ENCODE measurements at regions not wholly inside any gene's neighbourhood (a gene's known extent, or its start where the extent isn't known, plus 50 kb on each side); places are given as distances from the start of the nearest gene placed in this dataset.

DNA sequence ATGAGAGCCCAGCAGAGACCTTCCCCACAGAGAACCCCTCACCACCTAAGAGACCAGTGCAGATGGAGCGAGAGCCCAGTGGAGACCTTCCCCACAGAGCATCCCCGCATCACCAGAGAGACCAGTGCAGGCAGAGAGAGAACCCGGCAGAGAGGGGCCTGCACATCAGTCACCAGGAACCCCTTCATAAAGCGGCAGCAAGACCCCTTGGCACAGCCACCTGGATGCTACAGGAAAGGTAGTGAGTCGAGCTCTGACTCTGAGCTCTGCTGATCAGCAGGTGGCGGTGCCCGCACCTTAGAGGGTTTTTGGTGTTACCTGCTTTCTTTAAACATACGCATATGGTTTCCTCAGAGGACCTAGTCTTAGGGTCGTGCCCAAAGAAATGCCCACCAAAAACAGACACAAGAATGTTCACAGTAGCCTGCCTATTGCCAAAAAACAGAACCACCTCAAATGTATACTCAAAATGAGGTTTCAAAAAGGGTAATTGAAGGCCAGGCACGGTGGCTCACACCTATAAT, 678.7 kb downstream of the BRD1 start:
- Mint-ChIP-seq H3K9me3 (no peaks in the 10 kb centered on the region), H3K4me1 (no peaks in the 10 kb centered on the region), H3K36me3 (no peaks in the 10 kb centered on the region), H3K27me3 (peaks cover 3 to 38% (median 12%) of the 10 kb centered on the region in 5 donors), H3K27ac (no peak overlapping the region), H3K4me3 (no peak overlapping the region)
- POLR2A ChIA-PET, result no interaction called here
- no peak for ATAC-seq
- DNase-seq, result no peak

DNA sequence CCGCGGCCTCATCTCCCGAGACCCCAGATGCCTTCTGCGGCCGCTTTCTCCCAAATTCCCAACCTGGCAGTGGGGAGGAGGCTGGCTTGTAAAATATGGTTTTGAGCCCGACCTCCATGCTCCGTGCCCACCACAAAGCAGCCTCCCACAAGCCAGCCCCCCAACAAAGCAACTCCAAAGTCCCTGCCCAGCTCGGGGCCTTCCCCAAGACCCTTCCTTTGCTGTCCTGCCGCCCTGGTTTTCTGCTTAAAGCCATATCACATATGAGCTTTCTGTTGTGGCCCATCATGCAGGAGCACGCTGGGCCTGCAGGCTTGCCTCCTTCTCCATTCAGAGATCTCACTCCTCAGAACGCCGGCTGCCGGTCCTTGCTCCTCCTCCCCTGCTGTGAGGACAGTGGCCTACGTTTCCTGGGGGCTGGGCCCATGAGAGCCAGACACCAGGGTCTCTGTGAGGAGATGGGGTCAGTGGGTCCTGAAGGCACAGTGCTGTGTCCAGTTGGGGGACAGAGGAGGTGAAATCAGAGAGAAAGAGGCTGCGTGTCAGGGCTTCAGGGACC, 680.0 kb downstream of the BRD1 start:
- POLR2A ChIA-PET, result no interaction called here
- DNase-seq (no peak), ATAC-seq (no peak)
- Mint-ChIP-seq H3K9me3 (no peaks in the 10 kb centered on the region), H3K4me1 (no peaks in the 10 kb centered on the region), H3K27me3 (peaks cover 3 to 38% (median 12%) of the 10 kb centered on the region in 5 donors), H3K27ac (peak overlapping the region in 1 of 10 donors; percentile 25), H3K36me3 (no peaks in the 10 kb centered on the region), H3K4me3 (no peak overlapping the region)

DNA sequence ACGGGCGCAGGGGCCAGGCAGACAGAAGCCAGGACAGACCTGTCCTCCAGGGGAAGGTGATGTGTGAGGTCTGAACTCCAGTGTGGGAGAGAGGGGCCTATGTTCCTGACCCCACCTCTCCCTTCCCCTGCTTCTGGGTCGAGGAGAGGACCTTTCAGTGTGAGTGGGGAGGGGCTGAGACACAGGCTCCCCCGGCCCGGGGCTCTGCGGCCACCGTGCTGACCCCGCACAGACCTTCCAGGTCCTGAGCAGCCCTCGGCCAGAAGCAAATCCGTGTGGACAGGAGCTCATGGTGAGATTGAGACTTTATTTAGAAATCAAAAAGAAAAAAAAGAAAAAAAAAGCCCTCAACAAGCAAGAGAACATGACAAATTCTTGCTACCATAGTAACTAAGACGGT, 680.5 kb downstream of the BRD1 start:
- no peak overlapping the region for H3K27ac Mint-ChIP-seq
- peaks cover 3 to 38% (median 12%) of the 10 kb centered on the region in 5 donors for H3K27me3 Mint-ChIP-seq
- POLR2A ChIA-PET, result no interaction called here
- no peak for ATAC-seq
- no peaks in the 10 kb centered on the region for H3K36me3 Mint-ChIP-seq
- H3K4me1 Mint-ChIP-seq, result no peaks in the 10 kb centered on the region
- DNase-seq, result no peak
- H3K9me3 Mint-ChIP-seq, result no peaks in the 10 kb centered on the region
- H3K4me3 Mint-ChIP-seq, result no peak overlapping the region

DNA sequence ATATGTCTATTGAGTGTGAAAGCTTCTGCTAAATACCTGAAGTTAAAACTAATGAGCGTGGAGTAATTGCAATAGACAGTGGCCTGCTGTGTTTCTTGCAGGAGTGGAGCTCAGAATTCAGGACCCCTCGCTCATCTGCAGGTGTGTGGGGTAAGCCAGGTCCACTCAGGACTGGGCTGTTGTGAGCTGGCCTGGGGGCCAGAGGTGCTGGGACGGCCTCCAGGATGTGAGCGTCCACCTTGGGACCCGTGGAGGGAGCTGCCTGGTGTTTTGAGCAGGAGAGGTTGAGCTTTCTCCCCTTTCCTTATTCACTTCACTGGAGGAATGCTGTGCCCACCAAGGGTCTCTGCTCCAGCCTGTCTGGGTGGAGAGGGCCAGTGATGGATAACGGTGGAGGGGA, 681.2 kb downstream of the BRD1 start:
- Mint-ChIP-seq H3K9me3 (no peaks in the 10 kb centered on the region), H3K4me3 (no peak overlapping the region), H3K27ac (no peak overlapping the region), H3K27me3 (peaks cover 3 to 44% (median 18%) of the 10 kb centered on the region in 5 donors), H3K36me3 (no peaks in the 10 kb centered on the region), H3K4me1 (no peaks in the 10 kb centered on the region)
- ATAC-seq, result no peak
- no peak for DNase-seq
- POLR2A ChIA-PET, result no interaction called here

DNA sequence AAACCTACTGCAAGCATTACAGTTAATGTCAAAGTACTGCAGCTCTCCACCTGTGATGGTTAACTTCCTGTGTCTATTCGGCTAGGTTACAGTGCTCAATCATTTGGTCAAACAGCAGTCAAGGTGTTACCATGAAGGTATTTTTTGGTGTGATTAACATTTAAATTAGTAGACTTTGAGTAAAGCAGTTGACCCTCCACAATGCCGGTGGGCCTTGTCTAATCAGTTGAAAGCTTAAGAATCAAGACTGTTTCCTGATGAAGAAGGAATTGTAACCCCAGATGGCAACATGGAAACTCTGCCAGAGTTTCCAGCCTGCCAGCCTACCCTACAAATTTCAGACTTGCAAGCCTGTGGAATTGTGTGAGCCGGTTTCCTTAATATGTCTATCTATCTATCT, 683.9 kb downstream of the BRD1 start:
- POLR2A ChIA-PET, result no interaction called here
- H3K27ac Mint-ChIP-seq, result no peak overlapping the region
- H3K4me3 Mint-ChIP-seq, result no peak overlapping the region
- H3K27me3 Mint-ChIP-seq, result peaks cover 5 to 44% (median 33%) of the 10 kb centered on the region in 5 donors
- DNase-seq, result no peak
- no peaks in the 10 kb centered on the region for H3K9me3 Mint-ChIP-seq
- no peaks in the 10 kb centered on the region for H3K36me3 Mint-ChIP-seq
- no peak for ATAC-seq
- peaks cover 0 to under 1% (median 0%) of the 10 kb centered on the region in 4 donors for H3K4me1 Mint-ChIP-seq

DNA sequence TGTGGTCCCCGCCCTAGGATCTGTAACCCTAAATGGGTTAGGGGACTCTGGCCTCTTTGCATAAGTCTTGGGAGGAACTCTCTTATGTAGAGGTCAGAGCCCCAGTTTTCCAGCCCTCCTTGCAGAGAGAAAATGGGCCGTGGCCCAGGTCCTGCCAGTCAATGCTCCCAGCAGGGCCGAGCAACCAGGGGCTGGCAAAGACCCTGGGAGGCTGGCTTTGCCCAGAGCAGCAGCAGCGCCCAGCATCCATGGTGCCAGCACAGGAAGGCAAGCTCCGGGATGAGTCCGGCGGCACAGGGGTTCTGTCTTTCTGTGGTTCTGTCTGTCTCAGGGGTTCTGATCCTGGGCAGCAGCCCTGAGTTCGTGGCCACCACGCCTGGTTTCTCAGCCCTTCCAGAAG, 684.8 kb downstream of the BRD1 start:
- H3K9me3 Mint-ChIP-seq, result no peaks in the 10 kb centered on the region
- H3K4me1 Mint-ChIP-seq, result peaks cover 0 to 5% (median 0%) of the 10 kb centered on the region in 4 donors
- POLR2A ChIA-PET, result no interaction called here
- no peak for ATAC-seq
- no peak for DNase-seq
- peaks cover 9 to 44% (median 33%) of the 10 kb centered on the region in 5 donors for H3K27me3 Mint-ChIP-seq
- no peak overlapping the region for H3K4me3 Mint-ChIP-seq
- no peak overlapping the region for H3K27ac Mint-ChIP-seq
- H3K36me3 Mint-ChIP-seq, result no peaks in the 10 kb centered on the region

DNA sequence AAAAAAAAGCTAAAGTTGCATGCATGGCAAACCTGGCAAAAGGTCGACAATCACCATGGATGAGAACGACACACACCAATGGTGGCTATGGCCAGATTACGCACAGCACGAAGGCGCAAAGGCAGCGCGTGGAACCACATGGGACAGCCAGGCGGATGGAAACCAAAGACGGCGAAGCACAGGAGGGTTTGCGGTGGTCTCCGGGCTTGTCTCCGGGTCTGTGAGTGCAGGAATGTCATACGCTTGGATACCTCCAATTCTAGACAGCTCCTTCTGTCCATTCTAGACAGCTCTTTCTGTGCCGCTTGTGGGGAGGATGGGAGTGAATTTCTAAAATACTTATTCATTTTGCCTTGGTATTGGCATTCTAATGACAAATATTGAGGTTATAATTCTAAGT, 685.4 kb downstream of the BRD1 start:
- POLR2A ChIA-PET, result no interaction called here

DNA sequence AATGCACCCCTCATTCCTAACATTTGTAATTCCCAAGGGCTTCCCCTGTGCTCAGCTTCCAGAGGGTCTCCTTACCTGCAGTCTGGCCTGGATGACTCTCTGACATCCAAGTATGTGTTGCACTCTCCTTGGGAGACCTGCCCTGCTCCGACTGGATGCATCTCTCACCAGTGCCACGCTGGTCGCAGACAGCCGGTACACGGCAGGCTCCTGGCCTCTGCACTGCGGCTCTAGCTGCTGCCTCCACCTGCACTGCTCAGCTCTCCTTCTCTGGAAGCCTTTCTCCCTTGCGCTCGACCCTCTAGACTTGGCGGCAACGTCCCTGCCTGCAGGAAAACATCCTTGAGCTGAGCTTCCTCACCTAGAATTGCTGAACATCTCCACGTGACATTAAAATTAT, 685.9 kb downstream of the BRD1 start:
- DNase-seq, result no peak
- no peak for ATAC-seq
- H3K9me3 Mint-ChIP-seq, result no peaks in the 10 kb centered on the region
- H3K36me3 Mint-ChIP-seq, result no peaks in the 10 kb centered on the region
- POLR2A ChIA-PET, result no interaction called here
- H3K4me3 Mint-ChIP-seq, result no peak overlapping the region
- peaks cover 0 to 5% (median 0%) of the 10 kb centered on the region in 4 donors for H3K4me1 Mint-ChIP-seq
- H3K27ac Mint-ChIP-seq, result no peak overlapping the region
- H3K27me3 Mint-ChIP-seq, result peaks cover 8 to 40% (median 34%) of the 10 kb centered on the region in 5 donors

More for the DNA sequence above, 685.4 kb downstream of the BRD1 start:
- Mint-ChIP-seq H3K27ac (no peak overlapping the region), H3K4me1 (peaks cover 0 to 5% (median 0%) of the 10 kb centered on the region in 4 donors), H3K36me3 (no peaks in the 10 kb centered on the region), H3K4me3 (no peak overlapping the region), H3K9me3 (no peaks in the 10 kb centered on the region), H3K27me3 (peaks cover 8 to 41% (median 32%) of the 10 kb centered on the region in 5 donors)
- ATAC-seq (no peak), DNase-seq (no peak)

DNA sequence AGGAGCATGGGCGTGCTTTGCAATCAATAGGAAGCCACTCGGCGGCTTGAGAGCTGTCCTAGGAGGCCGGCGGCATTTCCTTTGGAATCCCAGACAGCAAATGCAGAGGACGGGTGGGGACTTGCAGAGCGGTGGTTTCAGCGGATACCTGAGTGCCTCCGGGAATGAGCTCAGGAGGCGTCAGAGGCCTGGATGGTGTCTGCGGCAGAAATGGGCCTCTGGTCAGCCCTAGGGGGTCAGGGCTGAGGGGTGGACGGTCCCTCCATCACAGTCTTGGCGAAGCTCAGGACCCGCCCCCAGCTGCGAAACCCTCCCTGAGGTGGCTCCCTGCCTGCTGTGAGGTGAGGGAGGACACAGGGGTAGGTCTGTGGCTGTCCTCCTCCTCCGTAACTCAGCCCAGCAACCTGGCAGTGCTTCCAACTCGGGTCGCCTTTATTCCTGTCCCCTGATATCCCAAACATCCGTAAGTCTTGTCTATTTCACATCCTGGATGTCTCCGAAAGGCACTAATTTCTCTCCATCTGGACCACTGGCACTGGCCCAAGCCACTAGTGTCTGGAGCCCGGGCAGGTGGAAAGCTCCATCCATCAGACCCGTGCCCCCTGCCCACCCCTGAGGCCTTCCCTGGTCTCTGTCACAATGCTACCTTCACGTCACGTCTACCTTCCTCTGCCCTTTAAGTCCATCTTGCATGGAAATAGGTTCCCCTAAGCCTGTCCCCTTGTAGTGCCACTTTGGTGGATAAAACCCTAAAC, 686.6 kb downstream of the BRD1 start:
- POLR2A ChIA-PET, result no interaction called here
- ATAC-seq, result no peak
- Mint-ChIP-seq H3K9me3 (no peaks in the 10 kb centered on the region), H3K27me3 (peaks cover 8 to 43% (median 38%) of the 10 kb centered on the region in 5 donors), H3K4me3 (no peak overlapping the region), H3K36me3 (peaks cover 0 to 2% (median 0%) of the 10 kb centered on the region in 3 donors), H3K4me1 (peaks cover 0 to 5% (median 0%) of the 10 kb centered on the region in 4 donors), H3K27ac (no peak overlapping the region)
- DNase-seq, result no peak

DNA sequence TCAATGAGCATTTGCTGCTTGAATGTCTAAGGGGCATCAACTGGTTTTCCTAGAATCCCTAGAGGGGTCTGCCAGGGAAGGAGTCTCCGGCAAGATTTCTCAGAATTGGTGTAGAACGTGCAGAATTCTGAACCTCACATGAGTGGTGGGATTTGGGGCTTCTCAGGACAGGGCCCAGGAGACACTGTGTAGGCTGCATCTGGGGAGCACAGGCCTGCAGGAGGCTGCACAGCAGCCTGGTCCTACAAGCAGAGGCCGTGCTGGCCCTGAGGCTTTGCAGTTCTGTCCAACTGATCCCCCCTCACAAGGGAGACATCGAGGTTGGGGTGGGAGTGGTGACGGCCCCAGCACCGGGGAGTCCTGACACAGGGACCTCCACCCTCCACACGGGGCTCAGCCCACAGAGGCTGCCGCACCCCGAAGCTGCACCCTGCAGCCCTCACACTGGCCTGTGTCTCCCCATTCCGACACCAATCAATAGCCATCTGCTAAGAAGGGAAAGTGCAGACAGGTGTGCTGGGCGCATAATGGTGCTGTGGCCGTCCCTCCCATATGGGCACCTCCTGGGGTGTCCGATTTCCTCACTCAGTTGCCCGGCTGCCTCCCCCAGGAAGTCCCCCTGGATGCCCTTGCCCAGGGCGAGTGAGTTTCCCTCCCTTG, 688.1 kb downstream of the BRD1 start:
- ATAC-seq (no peak), DNase-seq (no peak)
- H3K36me3 Mint-ChIP-seq, result peaks cover 0 to 2% (median 0%) of the 10 kb centered on the region in 3 donors
- no peaks in the 10 kb centered on the region for H3K9me3 Mint-ChIP-seq
- H3K27me3 Mint-ChIP-seq, result peaks cover 8 to 58% (median 48%) of the 10 kb centered on the region in 5 donors
- POLR2A ChIA-PET, result no interaction called here
- H3K27ac Mint-ChIP-seq, result no peak overlapping the region
- H3K4me1 Mint-ChIP-seq, result peaks cover 0 to 5% (median 0%) of the 10 kb centered on the region in 4 donors
- H3K4me3 Mint-ChIP-seq, result no peak overlapping the region

DNA sequence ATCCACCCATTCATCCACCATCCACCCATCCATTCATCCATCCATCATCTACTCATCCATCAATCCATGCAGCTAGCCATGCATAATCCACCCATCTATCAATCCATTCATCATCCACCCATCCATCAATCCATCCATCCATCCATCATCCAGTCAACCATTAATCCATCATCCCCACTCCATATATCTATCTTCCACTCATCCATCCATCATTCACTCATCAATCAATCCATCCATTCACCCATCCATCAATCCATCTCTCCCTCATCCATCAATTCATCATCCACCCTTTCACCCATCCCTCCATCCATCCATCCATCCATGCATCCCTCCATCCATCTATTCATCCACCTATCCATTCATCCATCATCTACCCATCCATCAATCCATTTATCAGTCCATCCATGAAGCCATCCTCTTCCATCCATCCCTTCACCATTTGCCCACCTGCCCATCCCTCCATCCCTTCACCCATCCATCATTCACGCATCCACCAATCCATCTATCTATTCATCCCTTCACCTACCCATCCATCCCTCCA, 689.4 kb downstream of the BRD1 start:
- H3K36me3 Mint-ChIP-seq, result peaks cover 0 to 2% (median 0%) of the 10 kb centered on the region in 3 donors
- H3K9me3 Mint-ChIP-seq, result no peaks in the 10 kb centered on the region
- DNase-seq (no peak), ATAC-seq (no peak)
- H3K4me1 Mint-ChIP-seq, result peaks cover 0 to 5% (median 0%) of the 10 kb centered on the region in 4 donors
- no peak overlapping the region for H3K4me3 Mint-ChIP-seq
- no peak overlapping the region for H3K27ac Mint-ChIP-seq
- POLR2A ChIA-PET, result no interaction called here
- H3K27me3 Mint-ChIP-seq, result peaks cover 8 to 70% (median 48%) of the 10 kb centered on the region in 5 donors

DNA sequence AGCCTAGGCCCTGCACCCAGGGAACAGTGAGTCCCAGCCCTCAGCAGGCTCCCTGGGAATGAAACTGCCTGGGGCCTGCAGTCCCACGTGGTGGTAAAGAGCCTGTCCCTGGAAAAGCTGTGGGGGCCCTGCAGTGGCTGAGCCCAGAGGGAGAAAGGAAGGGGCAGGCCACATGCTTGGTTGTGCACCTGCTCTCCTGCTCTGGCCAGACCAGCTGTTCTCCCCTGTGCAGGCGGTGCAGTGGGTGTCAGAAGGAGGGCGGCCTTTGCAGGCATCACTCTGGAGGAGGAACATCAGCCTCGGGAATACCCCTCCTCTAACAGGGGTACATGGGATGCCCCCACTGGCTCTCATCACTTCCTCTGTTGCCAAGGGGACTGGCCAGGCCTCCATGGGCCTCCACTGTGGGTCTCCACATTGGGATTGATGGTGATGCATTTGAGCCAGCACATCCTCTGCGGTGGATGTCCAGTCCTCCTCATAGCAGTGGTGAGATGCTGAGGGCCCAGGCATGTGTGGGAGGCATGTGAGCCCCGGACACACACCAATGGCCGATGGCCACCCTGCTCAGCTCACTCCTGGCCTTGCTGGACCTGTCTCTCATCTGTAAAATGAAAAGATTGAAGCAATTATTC, 690.4 kb downstream of the BRD1 start:
- H3K9me3 Mint-ChIP-seq, result no peaks in the 10 kb centered on the region
- H3K4me3 Mint-ChIP-seq, result no peak overlapping the region
- no peak overlapping the region for H3K27ac Mint-ChIP-seq
- POLR2A ChIA-PET, result no interaction called here
- peaks cover 0 to 2% (median 0%) of the 10 kb centered on the region in 3 donors for H3K36me3 Mint-ChIP-seq
- ATAC-seq (no peak), DNase-seq (no peak)
- H3K27me3 Mint-ChIP-seq, result peaks cover 12 to 80% (median 56%) of the 10 kb centered on the region in 5 donors
- peaks cover 0 to 5% (median 0%) of the 10 kb centered on the region in 4 donors for H3K4me1 Mint-ChIP-seq

Measured in naive thymus-derived CD8-positive, alpha-beta T cell (primary cell).